DMS 273 treated with DMSO at 0.1 percent for 48 hours (cell line): ENCODE measurements at regions not wholly inside any gene's neighbourhood (a gene's known extent, or its start where the extent isn't known, plus 50 kb on each side); places are given as distances from the start of the nearest gene placed in this dataset.

Experiments
- DNase-seq: peaks from one replicate; lab custom pipeline; 2025; lab: John Stamatoyannopoulos, UW

DNA sequence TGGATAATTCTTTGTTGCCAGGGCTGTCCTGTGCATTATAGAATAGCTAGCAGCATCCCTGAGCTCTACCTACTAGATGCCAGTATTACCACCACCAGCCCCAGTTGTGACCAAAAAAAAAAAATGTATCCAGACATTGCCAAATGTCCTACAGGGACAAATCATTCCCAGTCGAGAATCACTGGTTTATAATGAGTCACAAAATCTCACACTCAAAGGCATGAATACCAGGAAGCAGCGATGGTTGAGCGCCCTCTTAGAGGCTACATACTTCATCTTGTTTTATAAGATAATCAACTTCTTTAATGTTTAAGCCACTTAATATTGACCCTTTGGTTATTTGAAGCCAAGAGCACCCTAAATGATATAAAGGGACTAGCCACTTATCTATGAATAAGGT is 297.3 kb downstream of the DHX15 start:
- no peak for DNase-seq

DNA sequence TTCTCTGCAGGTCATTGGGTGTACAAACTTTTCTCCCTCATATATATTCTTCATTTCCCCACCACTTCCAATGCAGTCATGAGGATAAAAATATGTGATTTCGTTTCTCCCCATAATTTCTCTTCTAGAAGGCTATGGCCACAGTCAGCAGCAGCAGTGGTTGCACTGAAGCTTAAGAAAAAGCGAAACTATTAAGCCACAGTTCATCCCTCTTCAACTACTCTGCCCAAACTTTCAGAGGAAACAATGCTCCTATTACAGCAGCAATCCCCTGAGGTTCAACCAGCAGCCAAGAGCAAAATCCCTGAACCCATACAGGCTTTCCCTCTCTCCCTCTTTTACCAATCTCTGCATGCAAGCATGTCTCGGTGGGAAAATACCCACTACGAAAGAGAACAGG is 298.6 kb downstream of the DHX15 start:
- no peak for DNase-seq

DNA sequence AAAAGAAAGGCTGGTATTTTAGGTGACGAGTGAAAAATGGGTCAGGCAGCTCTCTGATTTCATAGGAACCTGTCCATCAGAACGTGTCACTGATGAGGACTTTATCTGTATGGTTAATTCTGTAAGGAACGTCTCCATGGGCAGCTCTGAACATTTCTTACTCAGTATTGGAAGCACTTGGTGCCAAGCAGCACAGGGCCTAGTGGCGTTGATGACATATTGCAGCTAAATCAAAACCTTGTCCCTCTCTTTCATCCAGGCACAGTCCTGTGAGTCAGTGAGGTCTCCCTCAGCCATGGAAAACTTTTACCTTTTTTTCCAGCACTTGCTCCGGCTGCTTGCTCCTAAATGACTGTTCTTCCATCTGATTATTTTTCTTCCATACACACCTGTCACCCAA is 301.9 kb downstream of the DHX15 start:
- DNase-seq, result no peak

DNA sequence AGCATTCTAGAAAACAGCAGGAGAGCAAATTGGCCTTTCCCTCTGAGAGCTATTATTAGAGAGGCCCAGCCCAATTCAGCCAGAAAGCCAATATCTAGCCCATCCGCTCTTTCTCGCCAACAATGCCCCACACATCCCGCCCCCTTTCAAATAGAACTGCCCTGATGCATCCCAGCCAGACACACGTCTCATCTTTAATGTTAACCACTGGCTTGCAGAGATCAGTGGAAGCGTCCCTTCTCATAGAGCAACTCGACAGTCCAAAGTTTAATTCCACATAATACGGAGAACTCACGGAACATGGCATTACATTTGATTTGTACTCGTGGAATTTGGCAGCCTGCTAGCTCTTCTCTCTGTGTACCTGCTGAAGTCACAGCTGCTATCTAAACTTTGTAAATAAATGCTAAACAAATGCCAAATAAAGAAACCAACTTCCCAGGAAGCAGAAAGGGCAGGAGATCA is 304.4 kb downstream of the DHX15 start:
- no peak for DNase-seq

DNA sequence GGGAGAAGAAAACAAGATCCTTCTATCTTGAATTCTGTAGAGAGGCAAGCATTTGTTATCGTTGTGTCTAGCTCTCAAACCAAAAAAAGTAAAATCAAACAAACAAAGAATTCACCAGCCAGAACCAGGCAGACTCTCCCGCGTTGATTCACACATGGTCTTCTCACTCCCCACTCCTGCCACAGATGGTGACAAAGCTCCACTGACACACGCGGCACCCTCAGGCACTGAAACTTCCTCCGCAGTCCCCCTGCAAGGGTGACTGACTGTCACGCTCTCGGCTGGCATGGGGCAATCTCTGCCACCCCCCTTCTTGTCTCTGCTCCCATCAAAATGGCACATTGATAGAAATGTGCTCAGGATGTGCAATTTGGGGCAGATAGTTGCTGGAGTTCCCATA is 304.9 kb downstream of the DHX15 start:
- DNase-seq, result no peak

DNA sequence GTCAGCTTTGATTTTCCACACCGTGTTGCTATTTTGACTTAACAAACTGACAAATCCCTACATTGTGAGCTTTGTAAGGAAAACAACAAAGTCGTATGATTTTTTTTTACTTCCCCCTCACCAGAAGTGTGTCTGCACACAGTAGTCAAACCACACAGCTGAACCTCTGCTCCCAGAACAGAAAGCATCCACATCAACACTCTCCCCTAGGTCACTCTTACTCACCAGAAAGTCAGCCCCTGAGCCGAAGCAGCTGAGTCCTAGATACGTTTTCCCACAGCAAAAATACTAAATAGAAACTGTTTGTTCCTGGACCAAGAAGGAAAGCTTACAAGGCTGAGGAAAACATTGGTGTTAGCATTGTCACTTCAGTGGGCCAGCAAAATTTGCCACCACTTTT is 305.7 kb downstream of the DHX15 start:
- no peak for DNase-seq

DNA sequence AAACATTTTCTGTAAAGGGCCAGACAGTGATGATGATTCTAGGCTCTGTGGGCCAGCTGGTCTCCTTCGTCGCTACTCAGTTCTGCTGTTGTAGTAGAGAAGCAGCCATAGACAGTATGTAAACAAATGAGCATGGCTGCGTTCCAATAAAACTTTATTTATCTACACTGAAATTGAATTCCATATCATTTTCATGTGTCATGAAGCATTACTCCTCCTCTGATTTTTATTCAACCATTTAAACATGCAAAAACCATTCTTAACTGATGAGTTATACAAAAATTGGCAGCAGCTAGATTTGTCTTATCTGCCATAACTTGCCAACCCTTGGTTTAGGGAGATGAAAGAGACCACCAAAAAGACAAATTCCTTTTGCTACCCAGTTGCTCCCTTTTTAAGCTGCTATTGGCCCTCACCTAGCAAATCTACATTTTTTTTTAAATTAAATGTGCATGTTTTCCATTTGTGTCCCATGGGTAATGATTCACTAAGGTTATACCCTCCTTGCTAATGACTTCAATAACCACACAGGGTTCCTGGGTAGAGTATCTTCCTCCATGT is 309.9 kb downstream of the DHX15 start:
- no peak for DNase-seq

DNA sequence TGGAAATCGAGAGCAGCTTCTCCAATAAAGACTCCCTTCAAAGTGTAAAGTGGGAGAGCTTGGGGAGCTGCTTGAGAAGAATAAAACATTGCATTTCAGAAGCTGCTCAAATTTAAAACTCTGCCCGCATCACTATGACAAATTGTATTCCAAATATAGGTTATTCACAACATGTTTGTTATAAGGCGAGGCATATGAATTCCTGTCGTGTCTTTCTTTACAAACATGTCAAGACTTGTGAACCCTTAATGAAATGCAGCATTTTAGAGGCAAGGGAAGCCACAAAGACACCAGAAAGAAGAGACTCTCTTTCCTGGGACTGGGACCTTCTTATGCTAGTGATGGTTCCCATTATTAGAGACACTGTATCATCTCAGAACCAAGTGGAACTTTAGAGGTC is 311.2 kb downstream of the DHX15 start:
- no peak for DNase-seq

DNA sequence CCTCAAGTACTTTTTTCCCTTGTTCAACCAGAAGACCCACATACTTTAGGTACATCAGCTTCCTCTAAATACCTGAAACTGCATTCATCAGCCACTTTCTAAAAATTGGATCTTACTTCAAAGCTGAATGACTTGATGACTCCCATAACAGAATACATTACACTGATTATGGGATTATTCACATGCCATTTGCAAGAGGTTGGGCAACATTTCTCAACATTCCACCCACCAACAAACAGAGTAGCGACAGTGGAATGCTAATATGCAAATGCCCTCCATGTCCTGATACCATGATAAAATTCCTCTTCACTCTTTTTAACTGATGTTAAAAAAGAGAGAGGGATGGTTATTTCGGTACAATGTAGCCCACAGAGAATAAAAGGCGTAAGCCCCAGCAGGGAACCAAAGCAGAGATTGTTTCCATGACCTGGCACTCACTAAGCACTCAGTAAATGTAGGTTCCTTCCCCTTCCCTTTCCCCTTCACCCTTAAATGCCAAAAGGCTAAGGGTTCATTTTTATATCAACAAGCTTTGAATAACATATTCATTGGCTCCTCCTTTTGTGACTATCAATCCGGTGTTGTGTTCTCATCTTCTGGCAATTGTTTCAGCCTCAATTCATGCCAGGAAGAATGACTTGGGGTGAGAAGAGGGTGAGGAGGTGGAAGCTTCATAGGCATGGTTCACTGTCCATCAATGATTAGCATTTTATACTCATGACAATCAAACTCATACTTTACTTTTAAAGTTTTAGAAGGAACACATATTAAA is 317.2 kb downstream of the DHX15 start:
- no peak for DNase-seq

DNA sequence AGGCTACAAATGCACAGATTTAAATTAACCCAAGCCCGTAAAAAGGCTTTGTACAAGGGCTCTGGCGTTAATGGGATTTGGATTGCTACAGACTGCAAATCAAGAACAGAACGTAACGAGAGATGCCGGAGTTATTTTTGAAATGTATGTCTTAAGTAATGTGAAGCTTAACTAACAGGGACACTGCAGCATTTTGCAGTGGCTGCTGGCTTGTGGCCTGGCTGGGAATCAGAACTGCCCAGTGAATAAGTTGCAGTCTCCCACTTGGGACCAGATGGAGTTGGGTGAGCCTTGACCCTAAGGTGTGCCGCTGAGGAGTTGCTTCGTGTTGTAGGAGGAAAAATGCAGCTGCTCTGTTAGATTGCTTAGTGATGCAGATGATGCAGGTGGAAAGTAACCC is 318.4 kb downstream of the DHX15 start:
- no peak for DNase-seq

DNA sequence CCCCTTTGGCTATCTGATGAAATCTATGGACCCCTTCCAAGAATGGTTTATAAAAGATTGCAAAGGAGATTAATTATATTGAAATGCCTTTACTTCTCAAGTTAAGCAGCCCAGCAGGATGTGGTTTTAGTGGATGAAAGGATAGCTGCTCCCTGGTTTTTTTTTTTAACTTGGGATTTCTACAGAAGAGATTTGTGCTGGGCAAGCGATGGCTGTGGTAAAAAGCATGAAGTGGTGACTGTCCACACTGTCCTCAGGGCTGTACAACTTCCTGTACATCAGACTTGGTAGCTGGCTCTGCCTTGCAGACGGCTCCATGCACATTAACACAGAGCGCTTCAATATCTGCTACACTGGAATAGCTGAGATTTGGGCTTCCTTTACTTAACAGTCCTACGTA is 321.7 kb downstream of the DHX15 start:
- no peak for DNase-seq

DNA sequence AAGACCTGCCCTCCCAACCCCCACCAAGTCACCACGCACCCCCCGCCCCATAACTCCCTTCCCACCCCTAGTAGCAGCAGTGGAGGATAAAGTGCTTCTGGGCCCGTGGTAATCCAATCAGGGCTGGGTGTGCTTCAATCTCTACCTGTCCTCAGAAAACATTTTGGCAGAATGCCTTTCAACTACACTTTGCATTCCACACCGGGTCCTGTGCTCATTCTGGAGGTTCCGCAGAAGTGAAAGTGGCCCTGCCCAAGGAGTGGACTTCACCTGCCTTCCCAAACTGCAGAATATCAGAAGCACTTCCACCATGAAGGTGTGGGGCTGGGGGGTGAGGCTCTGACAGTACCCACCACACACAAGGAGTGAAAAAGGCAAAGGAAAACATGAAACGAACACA is 322.3 kb downstream of the DHX15 start:
- DNase-seq, result no peak

DNA sequence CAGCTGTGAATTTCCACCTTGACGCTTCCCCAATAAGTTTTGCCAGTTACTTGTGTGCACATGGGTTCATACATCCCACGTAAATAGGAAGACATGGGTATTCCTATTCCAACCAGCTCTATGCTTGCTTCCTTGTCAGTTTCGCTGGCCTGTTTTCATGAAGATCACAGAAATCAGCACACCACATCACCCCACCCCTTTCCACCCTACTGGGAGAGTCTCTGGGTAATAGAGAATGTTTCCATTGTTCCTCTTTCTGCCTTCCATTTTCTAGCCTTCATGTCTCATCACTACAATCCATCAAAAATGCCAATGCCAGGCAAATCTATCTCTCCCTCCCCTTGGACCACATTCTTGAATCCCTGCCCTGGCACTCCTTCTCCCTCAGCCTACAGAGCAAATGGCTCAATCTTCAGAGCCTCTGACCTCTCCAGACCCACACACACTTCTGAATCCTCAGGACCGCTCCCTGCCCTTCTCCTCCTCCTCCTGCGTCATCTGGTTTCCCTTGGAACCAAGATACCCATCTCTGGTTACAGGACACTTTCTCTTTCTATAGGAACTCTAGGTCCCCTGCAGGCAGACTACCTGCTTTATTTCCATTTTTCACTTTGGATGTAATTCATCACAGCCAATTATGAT is 323.3 kb downstream of the DHX15 start:
- DNase-seq, result no peak

DNA sequence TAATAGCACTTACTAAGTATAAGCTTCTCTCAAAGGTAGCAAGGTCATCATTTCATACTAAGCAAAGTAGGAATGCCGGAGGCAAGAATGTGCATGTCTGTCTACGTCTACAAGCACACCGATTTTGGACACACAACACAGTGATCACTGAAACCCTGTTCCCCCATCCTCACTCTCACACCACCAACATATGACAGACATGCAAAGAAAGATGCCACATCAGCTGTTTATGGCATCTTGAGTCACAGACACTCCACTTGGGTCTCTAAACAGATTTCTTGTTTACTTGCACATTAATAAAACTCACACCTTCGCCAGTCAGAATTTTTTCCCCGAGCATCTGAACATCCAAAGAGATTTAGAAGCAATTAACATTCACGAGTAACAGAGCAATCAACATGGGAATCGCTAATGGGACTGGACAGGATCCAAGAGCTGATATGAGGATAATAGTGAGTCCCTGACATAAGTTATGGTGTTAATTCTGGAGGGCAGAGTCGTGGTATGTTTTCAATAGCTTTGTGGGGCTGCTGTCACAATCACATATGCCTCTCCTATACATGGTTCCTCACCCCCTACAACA is 324.1 kb downstream of the DHX15 start:
- DNase-seq, result no peak

DNA sequence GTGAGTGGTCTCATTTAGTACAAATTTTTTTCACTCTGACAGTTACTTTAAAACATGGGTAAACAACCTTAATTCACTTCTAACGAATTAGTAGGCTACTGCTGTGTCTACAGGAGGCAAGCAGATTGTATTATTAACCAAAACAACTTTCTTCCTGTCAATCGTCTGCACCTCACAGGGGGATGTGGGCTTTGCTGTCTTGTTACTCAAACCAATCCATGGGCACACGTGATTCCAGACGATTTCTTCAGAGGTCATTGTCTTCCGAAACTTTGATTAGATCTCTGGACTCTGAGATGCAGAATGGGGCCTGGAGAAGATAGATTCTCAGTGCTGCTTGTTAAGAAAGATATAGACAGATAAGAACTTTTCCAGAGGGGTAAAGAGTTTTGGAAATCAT is 327.8 kb downstream of the DHX15 start:
- DNase-seq, result no peak

DNA sequence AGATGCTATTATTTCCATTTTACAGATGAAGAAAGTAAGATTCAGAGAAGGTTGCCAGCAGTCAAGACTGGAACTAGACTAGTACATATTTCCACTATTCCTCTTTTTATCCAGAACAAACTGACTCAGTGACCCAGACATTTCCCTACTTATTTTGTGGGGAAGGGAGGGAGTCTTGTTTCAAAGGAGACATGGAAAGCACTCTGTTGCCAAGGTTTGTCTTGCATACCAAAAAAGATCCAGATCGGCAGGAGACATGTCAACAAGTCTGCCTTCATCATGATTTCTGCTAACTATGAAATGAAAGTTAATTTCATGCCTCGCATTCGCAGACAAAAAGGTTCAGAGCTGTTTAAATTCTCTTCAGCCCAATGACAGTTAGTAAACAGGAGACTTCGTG is 328.3 kb downstream of the DHX15 start:
- DNase-seq, result no peak

DNA sequence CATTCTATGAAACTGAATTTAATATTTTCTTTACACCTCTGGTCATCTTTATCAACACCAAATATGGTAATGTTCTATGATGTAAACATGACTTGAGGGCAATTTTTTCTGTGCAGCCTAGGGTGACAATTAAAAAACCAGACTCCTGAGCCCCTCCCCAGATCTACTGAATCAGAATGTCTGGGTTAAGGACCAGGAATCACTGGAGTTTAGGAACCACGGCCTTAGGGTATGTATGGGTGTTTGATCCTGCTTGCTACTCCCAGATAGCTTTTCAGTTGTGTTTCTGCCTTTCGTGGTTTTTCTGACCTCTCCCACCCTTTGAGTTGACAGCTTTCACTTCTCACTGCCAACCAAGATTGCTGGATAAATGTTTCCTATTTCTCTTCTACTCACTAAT is 332.2 kb downstream of the DHX15 start:
- no peak for DNase-seq

DNA sequence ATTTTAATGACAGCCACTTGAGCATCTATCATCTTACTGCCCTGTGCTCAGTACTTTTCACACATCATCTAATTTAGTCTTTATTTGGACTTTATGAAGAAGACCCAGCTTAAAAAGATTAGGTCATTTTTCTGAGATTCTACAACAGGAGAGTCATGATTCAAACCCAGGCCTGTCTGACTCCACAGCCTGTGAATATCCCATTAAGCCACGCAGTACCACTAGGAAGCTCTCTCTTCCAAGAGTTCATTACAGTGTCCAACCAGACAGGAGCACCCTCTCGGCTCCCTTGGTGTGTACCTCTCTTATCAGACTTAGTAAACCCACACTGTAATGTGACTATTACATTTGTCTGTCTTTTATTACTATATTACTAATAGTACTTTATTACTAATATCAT is 332.8 kb downstream of the DHX15 start:
- no peak for DNase-seq

DNA sequence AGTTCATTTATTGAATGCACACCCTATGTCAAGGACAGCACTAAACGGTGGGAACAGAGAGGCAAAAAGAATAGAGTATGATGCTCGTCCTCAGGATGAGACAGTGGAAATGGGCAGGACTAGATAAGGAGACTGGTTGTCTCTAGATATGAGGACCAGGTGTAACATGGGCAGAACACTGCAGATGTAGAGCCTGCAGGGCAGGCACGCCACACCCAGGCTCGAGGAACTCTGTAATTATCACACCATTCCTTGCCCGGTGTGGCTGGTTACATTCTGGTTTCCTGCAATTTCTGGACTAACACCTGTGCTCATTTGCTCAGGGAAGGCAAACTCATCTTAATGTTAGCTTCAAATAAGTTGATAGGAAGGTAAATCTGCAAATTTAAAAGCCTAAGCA is 334.4 kb downstream of the DHX15 start:
- no peak for DNase-seq

DNA sequence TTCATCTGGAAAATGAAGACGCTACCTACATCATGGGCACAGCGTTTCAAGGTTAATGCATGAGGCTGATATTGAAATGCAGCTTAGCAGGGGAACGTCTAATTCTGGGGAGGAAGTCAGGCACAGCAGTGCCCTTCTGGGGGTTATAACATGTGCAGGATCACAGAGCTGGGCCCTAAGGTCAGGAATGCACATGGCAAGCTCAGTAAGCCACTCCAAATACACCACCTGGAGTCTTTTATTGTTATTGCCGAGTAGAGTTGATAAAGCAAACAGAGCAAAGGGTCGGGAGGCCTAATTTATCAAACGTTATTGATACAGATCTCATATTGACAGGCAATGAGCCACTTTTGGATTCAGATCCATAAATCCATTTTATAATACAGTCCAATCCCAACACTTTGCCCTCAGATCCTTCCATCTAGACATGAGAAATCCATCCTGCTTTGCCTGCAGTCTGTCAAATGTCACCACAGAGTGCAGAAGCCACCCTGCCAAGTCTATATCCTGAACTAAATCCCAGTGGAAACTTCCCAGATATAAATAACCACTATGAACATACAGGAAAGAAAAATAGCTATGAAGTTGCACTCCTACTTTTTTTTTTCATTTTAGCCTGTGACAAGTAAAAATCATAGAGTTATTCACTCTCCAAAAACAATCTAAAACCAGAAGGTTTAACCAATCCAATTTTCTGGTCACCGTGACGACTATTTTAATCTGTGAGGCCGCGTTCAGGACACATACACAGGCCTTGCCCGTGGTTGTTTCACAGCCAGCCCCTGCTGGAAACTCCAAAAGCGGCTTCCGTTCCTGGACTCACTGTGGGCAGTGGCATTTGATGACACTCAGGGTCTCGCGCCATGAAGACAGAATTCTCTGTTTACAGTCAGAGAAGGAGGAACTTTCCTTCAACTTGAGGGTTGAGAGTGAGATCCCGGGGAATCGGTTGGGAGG is 335.4 kb downstream of the DHX15 start:
- no peak for DNase-seq

DNA sequence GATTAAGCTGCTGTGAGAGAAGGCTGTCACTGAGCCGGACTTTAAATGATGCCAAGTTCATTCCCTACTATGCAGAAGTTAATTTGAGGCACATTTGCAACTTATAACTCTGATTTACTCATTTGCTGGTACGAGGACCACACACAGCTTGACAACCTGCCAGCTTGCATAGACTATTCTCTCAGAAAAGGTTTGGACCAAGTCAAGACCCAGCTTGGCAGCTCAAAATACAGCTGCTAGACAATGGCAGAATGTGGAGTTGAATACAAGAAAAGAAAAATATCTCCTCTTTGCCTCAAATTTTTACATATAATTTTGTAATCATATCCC is 338.9 kb downstream of the DHX15 start:
- DNase-seq, result no peak
